GM18867 (cell line): ENCODE measurements at regions not wholly inside any gene's neighbourhood (a gene's known extent, or its start where the extent isn't known, plus 50 kb on each side); places are given as distances from the start of the nearest gene placed in this dataset.
"Not testable (repeated sequence)": the region's sequence is repeated elsewhere in the genome, so short reads cannot be mapped to it uniquely, and the experiment has no call there.

Experiments used
- ATAC-seq: cut with Tn5 transposase; IDR thresholded peaks from one replicate; pipeline ENCODE4 v1.9.1; 2021; ENCODE audit warnings: mild to moderate bottlenecking, moderate library complexity; ENCODE audit not compliant: unreplicated experiment

DNA sequence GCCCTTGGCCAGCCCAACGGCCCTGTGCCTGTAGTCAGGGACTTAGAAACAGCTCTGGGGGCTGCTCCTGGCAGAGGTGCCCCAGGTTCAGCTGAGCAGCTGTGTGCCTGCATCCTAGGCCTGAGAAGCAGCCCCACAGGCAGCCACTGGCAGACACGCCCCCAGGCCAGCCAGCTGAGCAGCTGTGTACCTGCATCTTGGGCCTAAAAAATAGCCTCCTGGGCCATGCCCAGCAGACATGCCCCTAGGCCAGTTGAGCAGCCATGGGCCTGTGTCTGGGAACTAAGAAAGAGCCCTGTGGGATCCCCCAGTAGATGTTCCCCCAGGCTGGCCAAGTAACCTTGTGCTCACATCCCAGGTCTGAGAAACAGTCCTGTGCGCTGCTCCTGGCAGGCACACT is 64.0 kb downstream of the TBR1 start:
- ATAC-seq = no peak

DNA sequence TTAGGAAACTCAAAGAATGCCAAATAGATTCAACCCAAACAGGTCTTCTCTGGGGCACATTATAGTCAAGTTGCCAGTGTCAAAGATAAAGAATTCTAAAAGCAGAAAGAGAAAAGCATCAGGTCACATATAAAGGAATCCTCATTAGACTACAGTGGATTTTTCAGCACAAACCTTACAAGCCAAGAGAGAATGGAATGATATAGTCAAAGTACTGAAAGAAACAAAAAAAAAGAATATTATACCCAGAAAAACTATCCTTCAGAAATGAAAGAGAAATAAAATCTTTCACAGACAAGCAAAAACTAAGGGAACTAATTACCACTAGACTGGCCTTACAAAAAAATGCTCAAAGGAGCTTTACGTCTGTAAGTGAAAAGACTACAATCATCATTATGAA is 65.5 kb downstream of the TBR1 start:
- ATAC-seq = no peak

DNA sequence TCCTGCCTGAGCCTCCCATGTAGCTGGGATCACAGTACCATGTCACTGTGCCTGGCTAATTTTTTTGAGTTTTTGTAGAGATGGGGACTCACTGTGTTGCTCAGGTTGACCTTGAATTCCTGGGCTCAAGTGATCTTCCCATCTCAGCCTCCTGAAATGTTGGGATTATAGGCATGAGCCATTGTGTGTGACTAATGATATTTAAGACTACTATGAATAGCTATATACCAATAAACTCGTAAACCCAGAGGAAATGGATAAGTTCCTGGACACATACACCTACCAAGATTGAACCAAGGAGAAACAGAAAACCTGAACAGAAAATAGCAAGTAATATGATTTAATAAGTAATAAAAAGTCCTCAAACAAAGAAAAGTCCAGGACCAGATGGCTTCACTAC is 68.0 kb downstream of the TBR1 start:
- no peak for ATAC-seq

DNA sequence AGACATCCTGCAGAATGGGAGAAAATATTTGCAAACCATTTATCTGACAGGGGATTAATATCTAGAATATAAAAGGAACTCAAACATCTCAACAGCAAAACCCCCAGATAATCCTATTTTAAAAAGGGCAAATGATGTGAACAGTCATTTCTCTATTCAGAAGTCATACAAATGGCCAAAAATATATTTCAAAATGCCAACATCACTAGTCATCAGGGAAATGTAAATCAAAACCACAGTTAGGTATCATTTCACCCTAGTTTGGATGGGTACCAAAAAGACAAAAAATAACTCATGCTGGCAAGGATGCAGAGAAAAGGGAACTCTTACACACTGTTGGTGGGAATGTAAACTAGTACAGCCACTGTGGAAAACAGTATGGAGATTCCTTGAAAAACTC is 70.0 kb downstream of the TBR1 start:
- no peak for ATAC-seq

DNA sequence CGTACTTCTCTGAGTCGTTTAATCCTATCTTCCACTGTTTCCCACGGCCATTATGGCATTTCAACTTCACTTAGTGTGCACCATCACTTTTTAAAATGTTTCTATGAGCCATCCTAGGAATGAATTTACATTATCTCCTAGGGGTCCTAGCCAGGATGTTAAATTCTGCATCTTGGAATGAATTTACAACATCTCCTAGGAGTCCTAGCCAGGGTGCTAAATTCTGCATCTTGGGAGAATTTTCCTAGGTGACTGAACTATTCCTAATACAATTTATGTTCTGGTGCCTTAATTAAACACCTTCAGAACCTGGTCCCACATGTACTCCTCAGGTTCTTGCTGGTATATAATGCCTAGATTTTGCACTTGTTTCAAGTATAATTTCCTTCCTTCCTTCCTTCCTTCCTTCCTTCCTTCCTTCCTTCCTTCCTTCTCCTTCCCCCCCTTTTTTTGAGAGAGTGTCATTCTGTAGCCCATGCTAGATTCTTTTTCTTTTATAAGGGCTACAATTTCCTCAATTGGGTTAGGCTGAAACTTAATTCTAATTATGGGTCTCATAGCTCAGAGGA is 72.1 kb downstream of the TBR1 start:
- no peak for ATAC-seq

DNA sequence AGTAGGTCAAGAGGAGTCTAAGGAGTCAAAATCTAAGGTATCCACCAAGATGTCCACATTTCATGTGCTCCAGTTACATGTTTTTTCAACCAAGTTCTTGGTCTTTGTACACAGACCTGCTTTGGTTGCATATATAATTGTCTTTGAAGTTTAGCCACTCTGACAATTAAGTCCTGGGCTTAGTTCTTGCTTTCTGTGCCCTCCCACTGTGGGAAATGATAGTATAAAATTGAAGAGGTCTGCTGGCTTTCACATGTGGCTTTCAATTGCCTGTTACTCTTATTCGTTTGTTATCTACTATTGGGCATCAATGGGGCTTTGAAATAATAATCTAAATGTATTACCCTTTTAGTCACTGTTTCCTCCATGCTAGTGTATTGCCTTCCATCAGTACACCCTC is 72.8 kb downstream of the TBR1 start:
- no peak for ATAC-seq

DNA sequence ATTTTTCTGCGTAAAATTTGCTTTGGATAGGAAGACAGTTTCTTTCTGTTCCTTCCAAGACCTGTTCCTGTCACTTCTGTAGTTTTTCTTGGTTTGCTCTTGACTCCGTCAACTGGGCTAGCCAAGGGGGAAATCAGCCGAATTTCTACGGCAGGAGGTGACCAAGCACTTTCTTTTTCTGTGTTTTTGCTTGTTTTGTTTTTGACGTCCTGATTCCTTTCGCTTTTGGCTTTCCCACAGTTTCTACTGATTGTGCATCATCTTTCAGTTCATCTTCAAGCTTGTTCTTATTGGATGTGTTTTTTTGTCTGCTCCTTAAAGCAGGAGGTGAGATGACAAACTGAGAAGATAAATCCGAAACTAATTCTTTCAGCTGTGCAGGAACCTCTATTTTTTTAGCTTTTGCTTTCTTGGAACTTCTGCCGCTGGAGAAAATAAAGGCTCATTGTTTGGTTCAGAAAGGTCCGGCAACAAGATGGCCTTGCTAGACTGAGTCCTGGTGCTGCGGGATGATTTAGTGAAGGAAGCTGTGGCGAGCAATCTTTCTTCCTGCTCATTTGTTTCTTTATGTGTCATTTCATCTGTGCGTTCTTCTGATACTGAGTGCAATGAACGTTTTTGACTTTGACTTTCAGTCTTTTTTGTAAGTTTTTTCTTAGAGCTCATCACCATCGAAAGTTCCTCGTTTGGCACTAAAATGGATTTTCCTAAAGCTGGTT is 85.0 kb downstream of the TBR1 start:
- ATAC-seq = peak; percentile 65

DNA sequence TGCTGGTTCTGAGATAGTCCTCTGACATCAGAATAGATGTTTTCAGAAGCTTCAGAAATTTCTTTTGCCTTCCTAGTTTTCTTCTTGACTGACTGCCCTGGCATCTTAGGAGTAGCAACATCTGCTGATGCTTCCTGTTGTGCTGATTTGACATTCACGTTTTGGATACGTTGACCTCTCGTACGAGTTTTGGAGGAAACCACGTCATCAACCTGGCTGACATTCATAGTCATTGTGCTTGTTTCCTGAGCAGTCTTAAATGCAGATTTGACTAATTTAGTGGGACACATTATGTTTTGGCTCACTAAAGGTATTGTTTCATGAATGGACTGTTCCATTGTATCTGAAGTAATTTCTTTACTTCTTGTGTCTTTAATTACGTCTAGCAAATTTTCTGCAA is 86.2 kb downstream of the TBR1 start:
- ATAC-seq = not testable (repeated sequence)

DNA sequence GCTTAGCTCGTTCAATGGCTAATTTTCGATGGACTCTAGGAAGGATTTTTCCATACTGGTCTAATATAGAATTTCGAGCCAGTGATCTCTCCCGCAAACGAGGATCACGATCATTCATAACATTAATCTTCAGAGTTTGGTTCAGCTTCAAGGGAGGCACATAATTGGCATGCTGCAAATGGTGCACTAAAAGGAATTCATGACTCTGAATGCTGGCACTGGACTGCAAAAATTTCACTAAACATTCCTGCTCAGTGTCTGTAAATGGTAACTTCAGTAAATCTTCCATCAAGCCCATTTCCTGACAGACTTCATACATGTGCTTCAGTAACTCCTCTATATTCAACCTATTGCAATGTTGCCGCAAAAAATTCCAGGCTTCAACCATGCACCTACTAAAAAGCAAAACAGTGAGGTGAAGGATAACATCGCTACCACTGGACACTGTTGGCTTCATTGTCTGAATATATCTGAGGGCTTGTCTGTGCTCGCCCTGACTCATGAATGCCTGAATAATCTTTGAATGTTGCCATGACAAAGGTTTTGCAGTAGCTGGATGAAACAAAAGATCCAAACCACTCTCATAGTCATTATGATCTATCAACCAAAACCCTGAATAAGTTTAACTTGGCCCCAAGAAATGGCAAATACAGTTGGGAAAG is 88.7 kb downstream of the TBR1 start:
- ATAC-seq = not testable (repeated sequence)

DNA sequence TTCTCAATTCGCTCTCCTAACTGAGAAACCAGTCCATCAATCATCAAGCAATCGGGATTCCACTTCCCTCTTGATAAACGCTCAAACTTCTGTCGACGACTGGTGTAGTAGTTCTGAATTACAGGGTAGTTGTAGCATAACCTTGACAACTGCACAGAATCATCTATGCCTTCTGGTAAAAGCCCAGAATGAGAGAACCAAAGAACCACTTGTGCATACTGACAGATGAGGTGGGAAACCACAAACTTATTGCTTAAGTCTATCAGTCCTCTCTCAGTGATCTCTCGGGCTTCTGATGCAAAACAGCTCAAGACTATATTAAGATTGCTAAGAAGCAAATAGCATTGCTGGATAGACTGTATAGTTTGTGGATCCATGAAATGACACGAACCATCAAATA is 89.4 kb downstream of the TBR1 start:
- peak; percentile 47 for ATAC-seq

DNA sequence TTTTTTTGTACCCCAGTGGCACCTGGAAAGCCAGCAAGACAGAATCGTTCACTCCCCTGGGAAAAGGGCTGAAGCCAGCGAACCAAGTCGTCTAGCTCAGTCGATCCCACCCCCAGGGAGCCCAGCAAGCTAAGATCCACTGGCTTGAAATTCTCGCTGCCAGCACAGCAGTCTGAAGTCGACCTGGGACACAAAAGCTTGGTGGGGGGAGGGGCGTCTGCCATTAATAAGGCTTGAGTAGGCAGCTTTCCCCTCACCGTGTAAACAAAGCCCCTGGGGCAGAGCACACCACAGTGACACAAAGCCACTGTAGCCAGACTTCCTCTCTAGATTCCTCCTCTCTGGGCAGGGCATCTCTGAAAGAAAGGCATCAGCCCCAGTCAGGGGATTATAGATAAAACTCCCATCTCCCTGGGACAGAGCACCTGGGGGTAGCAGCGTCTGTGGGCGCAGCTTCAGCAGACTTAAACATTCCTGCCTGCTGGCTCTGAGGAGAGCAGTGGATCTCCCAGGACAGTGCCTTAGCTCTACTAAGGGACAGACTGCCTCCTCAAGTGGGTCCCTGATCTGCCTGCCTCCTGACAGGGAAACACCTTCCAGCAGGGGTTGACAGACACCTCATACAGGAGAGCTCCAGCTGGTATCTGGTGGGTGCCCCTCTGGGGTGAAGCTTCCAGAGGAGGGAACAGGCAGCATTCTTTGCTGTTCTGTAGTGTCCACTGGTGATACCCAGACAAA is 97.4 kb downstream of the TBR1 start:
- not testable (repeated sequence) for ATAC-seq

DNA sequence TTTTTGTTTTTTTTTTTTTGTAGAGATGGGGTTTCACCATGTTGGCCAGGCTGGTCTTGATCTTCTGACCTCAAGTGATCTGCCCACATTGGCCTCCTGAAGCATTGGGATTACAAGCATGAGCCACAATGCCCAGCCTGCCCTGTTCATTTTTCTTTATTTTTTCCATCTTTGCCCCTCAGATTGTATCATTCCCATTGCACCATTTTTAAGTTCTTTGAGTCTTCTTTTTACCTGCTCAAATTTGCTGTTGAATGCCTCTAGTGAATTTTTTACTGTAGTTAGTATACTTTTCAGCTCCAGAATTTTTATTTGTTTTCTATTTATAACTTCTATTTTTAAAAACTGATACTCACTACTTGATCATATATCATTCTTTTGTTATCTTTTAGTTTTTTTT is 101.4 kb upstream of the SLC4A10 start:
- no peak for ATAC-seq

DNA sequence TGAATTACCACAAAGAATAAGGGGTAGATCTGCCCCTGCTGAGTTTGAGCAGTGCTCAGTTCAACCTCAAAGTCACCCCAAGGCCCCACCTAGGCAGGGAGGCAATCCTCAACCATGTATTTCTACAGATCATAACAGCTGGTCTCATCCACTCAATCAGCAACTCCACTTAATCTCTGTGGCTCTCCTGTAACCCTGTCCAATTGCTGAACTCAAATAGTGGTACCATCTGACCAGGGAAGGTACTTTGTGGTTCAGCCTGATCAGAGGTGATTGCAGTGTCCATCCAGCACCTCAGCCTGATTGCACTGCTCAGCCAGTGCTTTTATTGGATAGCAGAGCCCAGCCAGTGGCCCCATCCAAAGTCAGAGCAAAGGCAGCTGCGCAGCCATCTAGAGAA is 91.0 kb upstream of the SLC4A10 start:
- no peak for ATAC-seq

DNA sequence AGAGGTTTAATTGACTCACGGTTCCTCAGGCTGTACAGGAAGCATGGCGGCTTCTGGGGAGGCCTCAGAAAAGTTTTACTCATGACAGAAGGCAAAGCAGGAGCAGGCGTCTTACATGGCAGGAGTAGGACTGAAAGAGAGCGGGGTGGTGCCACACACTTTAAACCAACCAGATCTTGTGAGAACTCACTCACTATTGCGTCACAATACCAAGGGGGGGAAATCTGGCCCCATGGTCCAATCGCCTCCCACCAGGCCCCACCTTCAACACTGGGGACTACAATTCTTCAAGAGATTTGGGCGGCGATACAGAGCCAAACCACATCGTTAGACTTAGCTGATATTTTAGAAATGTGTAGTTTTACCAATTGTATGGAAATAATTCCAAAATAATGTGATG is 77.6 kb upstream of the SLC4A10 start:
- no peak for ATAC-seq

DNA sequence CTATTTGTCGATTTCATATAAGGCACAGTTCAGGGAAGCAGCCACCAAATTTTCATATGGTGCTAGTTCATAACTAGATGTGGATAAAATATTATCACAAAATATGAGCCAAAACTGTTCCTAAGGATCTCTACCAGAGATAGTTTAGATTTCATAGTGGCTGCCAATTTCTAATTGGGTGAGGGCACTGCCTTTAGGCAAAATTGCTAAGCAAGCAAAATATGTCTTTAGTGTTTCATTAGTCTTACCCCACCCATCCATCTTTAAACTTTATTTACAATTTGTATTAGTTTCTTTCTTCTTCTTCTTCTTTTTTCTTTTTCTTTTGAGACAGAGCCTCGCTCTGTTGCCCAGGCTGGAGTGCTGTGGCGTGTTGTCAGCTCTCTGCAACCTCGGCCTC is 77.1 kb upstream of the SLC4A10 start:
- no peak for ATAC-seq

DNA sequence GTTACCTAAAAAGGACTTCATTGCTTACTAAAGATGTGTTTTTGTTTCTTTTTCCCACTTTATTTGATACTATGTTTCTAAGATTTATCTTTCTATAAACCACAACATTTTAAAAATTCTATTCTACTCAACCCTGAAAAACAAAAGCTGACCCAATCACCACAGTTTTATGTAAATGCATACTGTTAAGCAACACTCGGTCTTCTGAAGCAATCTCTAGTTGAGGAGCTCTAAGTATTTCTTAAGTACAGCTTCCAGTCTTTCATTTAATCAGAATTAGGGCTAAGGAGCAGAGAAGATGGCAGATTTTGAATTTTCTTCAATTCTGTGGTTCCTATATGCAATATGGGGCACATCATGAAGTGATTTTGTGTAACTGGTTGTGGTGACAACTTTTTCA is 72.2 kb upstream of the SLC4A10 start:
- ATAC-seq = no peak

DNA sequence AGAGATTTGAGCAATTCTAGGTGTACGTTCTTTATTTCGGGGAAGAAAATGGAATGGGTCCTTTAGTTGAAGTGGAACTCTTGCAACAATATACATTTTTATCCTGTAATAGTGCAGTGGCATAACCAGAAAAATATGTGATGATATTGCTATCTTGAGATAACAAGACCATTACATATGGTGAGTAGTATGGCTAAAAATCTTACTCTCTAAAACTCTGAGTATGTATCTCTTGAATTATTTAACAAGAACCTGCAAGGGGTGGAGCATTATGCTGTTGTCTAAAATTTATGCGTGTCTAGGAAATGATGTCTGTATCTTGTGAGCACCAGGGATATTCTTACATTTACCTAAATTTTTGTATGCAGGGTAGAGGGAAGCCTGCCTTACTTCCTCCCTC is 68.4 kb upstream of the SLC4A10 start:
- no peak for ATAC-seq

DNA sequence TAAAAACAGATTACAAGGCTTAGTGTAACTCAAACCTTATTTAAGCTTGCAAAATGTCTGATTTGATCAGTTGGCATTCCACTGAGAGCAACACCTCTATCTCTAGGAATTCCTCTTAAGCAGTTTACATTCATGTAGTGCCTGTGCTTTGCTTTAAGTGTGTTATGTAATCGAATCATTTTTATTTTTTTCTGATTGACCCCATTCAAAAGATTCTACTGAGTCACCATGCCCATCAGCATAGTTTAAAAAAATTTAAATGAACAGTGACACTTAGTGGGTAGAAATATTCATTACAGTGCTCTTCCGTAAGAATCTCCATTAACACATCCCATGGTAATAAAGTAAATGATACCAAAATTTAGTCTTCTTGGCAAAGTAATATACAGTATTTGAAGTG is 67.8 kb upstream of the SLC4A10 start:
- no peak for ATAC-seq

DNA sequence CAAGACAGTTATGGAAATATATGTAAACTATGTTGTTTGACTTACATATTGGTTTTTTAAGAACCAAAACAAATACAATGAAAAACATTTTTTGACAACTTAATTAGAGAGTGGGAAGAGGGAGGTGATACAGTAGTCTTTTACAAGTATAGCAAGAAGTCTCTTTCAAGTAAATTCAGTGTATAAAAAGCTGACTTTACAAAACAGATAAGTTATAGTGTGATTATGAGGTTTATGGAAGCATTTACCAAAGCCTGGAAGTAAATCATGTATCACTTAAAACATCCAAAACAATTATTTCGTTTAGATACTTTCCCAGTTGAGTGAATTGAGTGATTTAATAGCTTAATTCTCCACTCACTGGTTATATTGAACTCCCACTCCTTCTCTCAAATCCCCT is 66.7 kb upstream of the SLC4A10 start:
- ATAC-seq = no peak

DNA sequence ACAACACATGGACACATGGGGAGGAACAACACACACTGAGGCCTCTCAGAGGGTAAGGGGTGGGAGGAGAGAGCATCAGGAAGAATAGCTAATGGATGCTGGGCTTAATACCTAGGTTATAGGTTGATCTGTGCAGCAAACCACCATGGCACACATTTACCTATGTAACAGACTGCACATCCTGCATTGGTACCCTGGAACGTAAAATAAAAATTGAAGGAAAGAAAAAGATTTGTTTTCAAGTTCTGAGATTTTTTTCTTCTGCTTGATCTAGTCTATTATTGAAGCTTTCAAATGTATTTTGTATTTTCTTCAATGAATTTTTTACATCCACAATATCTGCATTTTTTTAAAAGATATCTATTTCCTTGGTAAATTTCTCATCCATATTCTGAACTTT is 59.3 kb upstream of the SLC4A10 start:
- no peak for ATAC-seq

DNA sequence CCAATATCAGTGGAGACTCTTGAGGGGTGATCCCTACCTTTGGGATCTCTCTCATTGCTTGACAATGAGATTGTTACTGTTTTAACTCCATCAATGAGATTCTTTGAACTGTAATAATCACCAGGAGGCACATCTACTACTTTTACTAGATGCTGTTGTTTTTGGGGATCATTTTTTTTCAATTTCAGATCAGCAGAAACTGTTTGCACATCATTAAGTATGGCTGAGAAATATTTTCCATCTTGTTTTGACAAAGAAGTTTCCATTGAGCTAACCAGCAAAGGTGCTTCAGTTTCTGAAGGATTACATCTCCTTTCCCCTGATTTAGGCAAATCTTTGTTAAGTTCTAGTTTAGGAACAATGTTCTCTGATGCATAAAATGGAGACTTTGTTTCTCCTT is 54.8 kb upstream of the SLC4A10 start:
- ATAC-seq = no peak
